GM12878 (cell line): ENCODE measurements at regions not wholly inside any gene's neighbourhood (a gene's known extent, or its start where the extent isn't known, plus 50 kb on each side); places are given as distances from the start of the nearest gene placed in this dataset.

Source experiments
- ATAC-seq: fragments of 200-7000 bp; cut with Tn5 transposase; 3 replicates; pipeline ENCODE4 v1.9.1; 2020; ENCODE audit warnings: mild to moderate bottlenecking, moderate library complexity
- BruUV-seq: library from RNA; stranded (reverse); fragments of 400-500 nt; replicated peaks from 2 replicates; lab custom pipeline; 2021; lab: Mats Ljungman, UMichigan
- CTCF ChIA-PET: fragments of 300-600 bp; sonication (Branson Sonifier 250); formaldehyde crosslinking; extraction: SDS; loops from one replicate; lab custom pipeline; 2021; ENCODE audit warnings: inconsistent platforms; lab: Yijun Ruan, JAX
- POLR2A ChIA-PET: fragments of 350-600 bp; formaldehyde crosslinking; extraction: SDS; loops from one replicate; lab custom pipeline; 2021; ENCODE audit warnings: inconsistent platforms; lab: Charles Lee
- RAD21 ChIA-PET: fragments of 300-600 bp; sonication (Branson Sonifier 250); formaldehyde crosslinking; loops from one replicate; lab custom pipeline; 2023; ENCODE audit warnings: antibody characterized with exemption; ENCODE audit not compliant: unreplicated experiment; lab: Charles Lee
- SMC1A ChIA-PET: fragments of 300-600 bp; sonication (Branson Sonifier 250); formaldehyde crosslinking; loops from one replicate; lab custom pipeline; 2023; ENCODE audit not compliant: unreplicated experiment, uncharacterized antibody; lab: Charles Lee
- DNase-seq: peaks from one replicate; pipeline ENCODE4 v3.0.0-alpha.2; 2011; ENCODE audit warnings: low read depth, low spot score
- FAIRE-seq: peaks from 3 replicates; lab custom pipeline; 2011; peaks lifted over from hg19 to GRCh38; lab: Jason Lieb, UNC
- H2AFZ ChIP-seq: 2 replicates; pipeline ENCODE4 v1.6.0; 2011; ENCODE audit warnings: low read depth, low read length, control low read depth; ENCODE audit not compliant: control insufficient read depth
- H3K27ac ChIP-seq: 2 replicates; pipeline ENCODE4 v1.5.1; 2011; ENCODE audit warnings: control low read depth; ENCODE audit not compliant: control insufficient read depth, insufficient read depth
- H3K27me3 ChIP-seq, 2 experiments: replicated peaks in 1 of 2; 2 replicates each; pipeline versions ENCODE4 v1.6.0 to v1.6.1; 2011; ENCODE audit warnings: low read length in 1 of 2; ENCODE audit not compliant: control insufficient read depth in 2 of 2, insufficient read depth in 2 of 2
- H3K36me3 ChIP-seq, 2 experiments: 2 replicates each; pipeline ENCODE4 v1.5.1; 2011; ENCODE audit warnings: low read length in 1 of 2; ENCODE audit not compliant: control insufficient read depth in 2 of 2, insufficient read depth in 2 of 2
- H3K4me1 ChIP-seq: 2 replicates; pipeline ENCODE4 v1.6.1; 2011; ENCODE audit warnings: mild to moderate bottlenecking, low read length, moderate library complexity, mixed read lengths; ENCODE audit not compliant: control insufficient read depth, insufficient read depth
- H3K4me2 ChIP-seq: 2 replicates; pipeline ENCODE4 v1.6.0; 2011; ENCODE audit warnings: control low read depth; ENCODE audit not compliant: control insufficient read depth, insufficient read depth
- H3K4me3 ChIP-seq: fragments of 200-600 bp; sonication (generic); 2 replicates; pipeline ENCODE4 v1.5.1; 2016
- H3K79me2 ChIP-seq: 2 replicates; pipeline ENCODE4 v1.6.0; 2011; ENCODE audit warnings: low read length; ENCODE audit not compliant: control insufficient read depth, insufficient read depth
- H3K9ac ChIP-seq: 2 replicates; pipeline ENCODE4 v1.8.0; 2011; ENCODE audit warnings: low read length, control low read depth, mixed read lengths; ENCODE audit not compliant: control insufficient read depth, insufficient read depth
- H3K9me3 ChIP-seq: replicated peaks from 3 replicates; pipeline ENCODE4 v1.5.1; 2011; ENCODE audit warnings: mild to moderate bottlenecking, low read length; ENCODE audit not compliant: control insufficient read depth, insufficient read depth
- H4K20me1 ChIP-seq: 2 replicates; pipeline ENCODE4 v1.6.0; 2011; ENCODE audit not compliant: control insufficient read depth, insufficient read depth
- CEBPB ChIP-seq, 2 experiments: fragments of 150-350 bp in 1 of 2; IDR thresholded peaks; 2 replicates each; pipeline ENCODE4 v1.6.1; 2012 to 2014; ENCODE audit warnings: low read depth in 2 of 2, low read length in 2 of 2, borderline replicate concordance in 1 of 2, inconsistent platforms in 1 of 2
- DPF2 ChIP-seq: fragments of 450-650 bp; IDR thresholded peaks from 2 replicates; pipeline ENCODE4 v1.6.1; 2017; ENCODE audit warnings: mild to moderate bottlenecking
- FOXK2 ChIP-seq: fragments of 450-650 bp; IDR thresholded peaks from 2 replicates; pipeline ENCODE4 v1.6.1; 2017; ENCODE audit warnings: mild to moderate bottlenecking, moderate library complexity
- FOXM1 ChIP-seq: IDR thresholded peaks from 2 replicates; pipeline ENCODE4 v1.6.1; 2012; ENCODE audit warnings: low read depth, mild to moderate bottlenecking, inconsistent platforms, low read length, moderate library complexity
- KDM1A ChIP-seq: fragments of 200-600 bp; sonication (generic); IDR thresholded peaks from 2 replicates; pipeline ENCODE4 v1.6.1; 2016; ENCODE audit warnings: borderline replicate concordance
- NFIC ChIP-seq: IDR thresholded peaks from 2 replicates; pipeline ENCODE4 v1.6.1; 2012; ENCODE audit warnings: low read depth, mild to moderate bottlenecking, inconsistent platforms, low read length, moderate library complexity
- POLR2AphosphoS5 ChIP-seq: IDR thresholded peaks from 2 replicates; pipeline ENCODE4 v1.6.1; 2011; ENCODE audit warnings: mild to moderate bottlenecking, low read length, inconsistent platforms
- SKIL ChIP-seq: fragments of 450-650 bp; IDR thresholded peaks from 2 replicates; pipeline ENCODE4 v1.6.1; 2017; ENCODE audit warnings: mild to moderate bottlenecking, low read depth, inconsistent platforms; ENCODE audit not compliant: poor library complexity, severe bottlenecking
- SMC3 ChIP-seq: IDR thresholded peaks from 2 replicates; pipeline ENCODE4 v1.6.1; 2011; ENCODE audit warnings: low read length, improper control_type of control experiment, borderline replicate concordance
- STAT1 ChIP-seq: fragments of 450-650 bp; conservative IDR thresholded peaks from 2 replicates; pipeline ENCODE4 v1.6.1; 2014; ENCODE audit warnings: antibody characterized with exemption, mild to moderate bottlenecking
- ZNF217 ChIP-seq: fragments of 450-650 bp; IDR thresholded peaks from 2 replicates; pipeline ENCODE4 v1.6.1; 2017; ENCODE audit warnings: antibody characterized with exemption, mild to moderate bottlenecking
- ZNF384 ChIP-seq: IDR thresholded peaks from 2 replicates; pipeline ENCODE4 v1.6.1; 2012; ENCODE audit warnings: low read depth, mild to moderate bottlenecking, low read length, improper control_type of control experiment, borderline replicate concordance
- WGBS: methylation state at CpG from one replicate; pipeline ENCODE4 v1.1.6; 2016; ENCODE audit warnings: low lambda C conversion rate; ENCODE audit not compliant: insufficient replicate concordance, insufficient coverage; ENCODE audit errors: missing lambda C conversion rate; 5-methylcytosine and 5-hydroxymethylcytosine counted together
- in situ Hi-C: fragments of 300-500 bp; cut with MboI; formaldehyde crosslinking; loops from 9 replicates; pipeline ENCODE4 v1.14.3; 2018; ENCODE audit warnings: mixed read lengths
- intact Hi-C: fragments of 100-400 bp; cut with micrococcal nuclease; formaldehyde crosslinking; loops from one replicate; pipeline ENCODE4 v1.14.2; 2022; ENCODE audit not compliant: unreplicated experiment
- TF ChIP-seq, protein P1 (sequence below): fragments of 450-650 bp; IDR thresholded peaks from 2 replicates; pipeline ENCODE4 v1.6.1; 2016; ENCODE audit warnings: mild to moderate bottlenecking
- TF ChIP-seq, protein P2 (sequence below): IDR thresholded peaks from 2 replicates; pipeline ENCODE4 v1.6.1; 2011; ENCODE audit warnings: borderline replicate concordance, low read depth, mild to moderate bottlenecking, moderate library complexity, mixed read lengths, low read length; ENCODE audit not compliant: insufficient read depth; ENCODE audit errors: extremely low read length
- TF ChIP-seq, protein P3 (sequence below): IDR thresholded peaks from 2 replicates; pipeline ENCODE4 v1.6.1; 2012; ENCODE audit warnings: improper control_type of control experiment, low read depth, low read length; ENCODE audit not compliant: insufficient replicate concordance

GRCh38 chr6:6769466-6769865 is 180.9 kb downstream of the LY86 start:
- intact Hi-C loops, result no loop called here

More at GRCh38 chr6:6769466-6769865, 180.9 kb downstream of the LY86 start:
- CTCF ChIA-PET, result interaction anchor here (1.2 to 1.3 kb wide), 2 partner anchors 10 to 49 kb away, joined by 3 to 4 read pairs; no protein-coding TSS in a partner anchor
- ATAC-seq (no peak), DNase-seq (no peak), FAIRE-seq (no peak)
- H3K79me2 ChIP-seq, result no peaks in the 10 kb centered on the region
- H3K4me1 ChIP-seq, result no peaks in the 10 kb centered on the region
- H2AFZ ChIP-seq, result no peak overlapping the region
- H3K4me3 ChIP-seq, result no peak overlapping the region
- H3K4me2 ChIP-seq, result no peak overlapping the region
- no TSS peak for BruUV-seq
- SMC1A ChIA-PET, result interaction anchor here (0.9 to 1.6 kb wide), 4 partner anchors 17 to 474 kb away, joined by 3 to 4 read pairs (median 4); no protein-coding TSS in a partner anchor
- H3K9ac ChIP-seq, result no peak overlapping the region
- WGBS, result 92% methylated on average over 1 of the region's 1 CpG
- H3K27ac ChIP-seq, result no peak overlapping the region
- no peaks in the 10 kb centered on the region for H3K36me3 ChIP-seq
- in situ Hi-C loops, result no loop called here
- no peaks in the 10 kb centered on the region for H4K20me1 ChIP-seq
- no peaks in the 10 kb centered on the region for H3K27me3 ChIP-seq
- RAD21 ChIA-PET, result interaction anchor here (1.2 kb wide), 1 partner anchor 474 kb away, joined by 3 read pairs; no protein-coding TSS in a partner anchor
- POLR2A ChIA-PET, result no interaction called here
- no peak for TF ChIP-seq KDM1A
- TF ChIP-seq POLR2AphosphoS5, result no peak
- TF ChIP-seq, protein P1, sequence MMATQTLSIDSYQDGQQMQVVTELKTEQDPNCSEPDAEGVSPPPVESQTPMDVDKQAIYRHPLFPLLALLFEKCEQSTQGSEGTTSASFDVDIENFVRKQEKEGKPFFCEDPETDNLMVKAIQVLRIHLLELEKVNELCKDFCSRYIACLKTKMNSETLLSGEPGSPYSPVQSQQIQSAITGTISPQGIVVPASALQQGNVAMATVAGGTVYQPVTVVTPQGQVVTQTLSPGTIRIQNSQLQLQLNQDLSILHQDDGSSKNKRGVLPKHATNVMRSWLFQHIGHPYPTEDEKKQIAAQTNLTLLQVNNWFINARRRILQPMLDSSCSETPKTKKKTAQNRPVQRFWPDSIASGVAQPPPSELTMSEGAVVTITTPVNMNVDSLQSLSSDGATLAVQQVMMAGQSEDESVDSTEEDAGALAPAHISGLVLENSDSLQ, result no peak
- TF ChIP-seq, protein P2, sequence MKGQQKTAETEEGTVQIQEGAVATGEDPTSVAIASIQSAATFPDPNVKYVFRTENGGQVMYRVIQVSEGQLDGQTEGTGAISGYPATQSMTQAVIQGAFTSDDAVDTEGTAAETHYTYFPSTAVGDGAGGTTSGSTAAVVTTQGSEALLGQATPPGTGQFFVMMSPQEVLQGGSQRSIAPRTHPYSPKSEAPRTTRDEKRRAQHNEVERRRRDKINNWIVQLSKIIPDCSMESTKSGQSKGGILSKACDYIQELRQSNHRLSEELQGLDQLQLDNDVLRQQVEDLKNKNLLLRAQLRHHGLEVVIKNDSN, result no peak
- TF ChIP-seq CEBPB (IDR thresholded peaks at IDR 0.05; ENCODE audit: borderline replicate concordance in 1 of 2, low read depth in 2 of 2, low read length in 2 of 2), result no peak
- TF ChIP-seq ZNF217, result no peak
- no peak for TF ChIP-seq STAT1
- TF ChIP-seq SMC3, result no peak
- no peak for TF ChIP-seq DPF2
- TF ChIP-seq SKIL, result no peak
- TF ChIP-seq, protein P3, sequence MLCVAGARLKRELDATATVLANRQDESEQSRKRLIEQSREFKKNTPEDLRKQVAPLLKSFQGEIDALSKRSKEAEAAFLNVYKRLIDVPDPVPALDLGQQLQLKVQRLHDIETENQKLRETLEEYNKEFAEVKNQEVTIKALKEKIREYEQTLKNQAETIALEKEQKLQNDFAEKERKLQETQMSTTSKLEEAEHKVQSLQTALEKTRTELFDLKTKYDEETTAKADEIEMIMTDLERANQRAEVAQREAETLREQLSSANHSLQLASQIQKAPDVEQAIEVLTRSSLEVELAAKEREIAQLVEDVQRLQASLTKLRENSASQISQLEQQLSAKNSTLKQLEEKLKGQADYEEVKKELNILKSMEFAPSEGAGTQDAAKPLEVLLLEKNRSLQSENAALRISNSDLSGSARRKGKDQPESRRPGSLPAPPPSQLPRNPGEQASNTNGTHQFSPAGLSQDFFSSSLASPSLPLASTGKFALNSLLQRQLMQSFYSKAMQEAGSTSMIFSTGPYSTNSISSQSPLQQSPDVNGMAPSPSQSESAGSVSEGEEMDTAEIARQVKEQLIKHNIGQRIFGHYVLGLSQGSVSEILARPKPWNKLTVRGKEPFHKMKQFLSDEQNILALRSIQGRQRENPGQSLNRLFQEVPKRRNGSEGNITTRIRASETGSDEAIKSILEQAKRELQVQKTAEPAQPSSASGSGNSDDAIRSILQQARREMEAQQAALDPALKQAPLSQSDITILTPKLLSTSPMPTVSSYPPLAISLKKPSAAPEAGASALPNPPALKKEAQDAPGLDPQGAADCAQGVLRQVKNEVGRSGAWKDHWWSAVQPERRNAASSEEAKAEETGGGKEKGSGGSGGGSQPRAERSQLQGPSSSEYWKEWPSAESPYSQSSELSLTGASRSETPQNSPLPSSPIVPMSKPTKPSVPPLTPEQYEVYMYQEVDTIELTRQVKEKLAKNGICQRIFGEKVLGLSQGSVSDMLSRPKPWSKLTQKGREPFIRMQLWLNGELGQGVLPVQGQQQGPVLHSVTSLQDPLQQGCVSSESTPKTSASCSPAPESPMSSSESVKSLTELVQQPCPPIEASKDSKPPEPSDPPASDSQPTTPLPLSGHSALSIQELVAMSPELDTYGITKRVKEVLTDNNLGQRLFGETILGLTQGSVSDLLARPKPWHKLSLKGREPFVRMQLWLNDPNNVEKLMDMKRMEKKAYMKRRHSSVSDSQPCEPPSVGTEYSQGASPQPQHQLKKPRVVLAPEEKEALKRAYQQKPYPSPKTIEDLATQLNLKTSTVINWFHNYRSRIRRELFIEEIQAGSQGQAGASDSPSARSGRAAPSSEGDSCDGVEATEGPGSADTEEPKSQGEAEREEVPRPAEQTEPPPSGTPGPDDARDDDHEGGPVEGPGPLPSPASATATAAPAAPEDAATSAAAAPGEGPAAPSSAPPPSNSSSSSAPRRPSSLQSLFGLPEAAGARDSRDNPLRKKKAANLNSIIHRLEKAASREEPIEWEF, result no peak
- no peak for TF ChIP-seq FOXM1
- no peak for TF ChIP-seq NFIC
- no peak for TF ChIP-seq FOXK2
- no peak for TF ChIP-seq ZNF384
- no peaks in the 10 kb centered on the region for H3K9me3 ChIP-seq
